ENCODE measurements at regions not wholly inside any gene's neighbourhood (a gene's known extent, or its start where the extent isn't known, plus 50 kb on each side); places are given as distances from the start of the nearest gene placed in this dataset.

DNA sequence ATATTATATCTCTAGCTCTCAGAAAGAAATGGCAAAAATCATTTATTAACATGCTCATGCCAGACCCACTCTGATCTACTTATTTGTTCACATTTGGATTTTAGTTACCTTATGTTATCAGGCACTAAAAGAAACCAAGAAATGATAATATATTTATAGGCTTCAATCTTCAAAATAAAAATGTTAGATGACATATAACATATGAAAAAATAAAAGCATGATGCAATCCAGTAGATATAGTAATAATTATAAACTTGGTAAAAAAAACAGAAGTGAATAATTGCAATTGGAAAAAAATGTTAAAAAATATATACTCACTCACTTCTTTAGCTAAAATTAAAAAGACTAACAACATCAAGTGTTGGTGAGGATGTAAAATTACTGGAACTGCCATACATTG lies 248.3 kb upstream of the VRK2 start:
- H3K4me3 Mint-ChIP-seq (ENCODE audit: unreplicated experiment): no peak overlapping the region
- TF ChIP-seq, protein P1, sequence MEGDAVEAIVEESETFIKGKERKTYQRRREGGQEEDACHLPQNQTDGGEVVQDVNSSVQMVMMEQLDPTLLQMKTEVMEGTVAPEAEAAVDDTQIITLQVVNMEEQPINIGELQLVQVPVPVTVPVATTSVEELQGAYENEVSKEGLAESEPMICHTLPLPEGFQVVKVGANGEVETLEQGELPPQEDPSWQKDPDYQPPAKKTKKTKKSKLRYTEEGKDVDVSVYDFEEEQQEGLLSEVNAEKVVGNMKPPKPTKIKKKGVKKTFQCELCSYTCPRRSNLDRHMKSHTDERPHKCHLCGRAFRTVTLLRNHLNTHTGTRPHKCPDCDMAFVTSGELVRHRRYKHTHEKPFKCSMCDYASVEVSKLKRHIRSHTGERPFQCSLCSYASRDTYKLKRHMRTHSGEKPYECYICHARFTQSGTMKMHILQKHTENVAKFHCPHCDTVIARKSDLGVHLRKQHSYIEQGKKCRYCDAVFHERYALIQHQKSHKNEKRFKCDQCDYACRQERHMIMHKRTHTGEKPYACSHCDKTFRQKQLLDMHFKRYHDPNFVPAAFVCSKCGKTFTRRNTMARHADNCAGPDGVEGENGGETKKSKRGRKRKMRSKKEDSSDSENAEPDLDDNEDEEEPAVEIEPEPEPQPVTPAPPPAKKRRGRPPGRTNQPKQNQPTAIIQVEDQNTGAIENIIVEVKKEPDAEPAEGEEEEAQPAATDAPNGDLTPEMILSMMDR (IDR thresholded peaks at IDR 0.05): no peak
- H3K27me3 Mint-ChIP-seq (ENCODE audit: unreplicated experiment): peaks cover 4% of the 10 kb centered on the region
- no peak for DNase-seq (ENCODE audit: extremely low spot score, unreplicated experiment)
- peaks cover 13% of the 10 kb centered on the region for H3K9me3 Mint-ChIP-seq (ENCODE audit: unreplicated experiment)
- H3K27ac Mint-ChIP-seq (ENCODE audit: unreplicated experiment): no peak overlapping the region
- no peaks in the 10 kb centered on the region for H3K4me1 Mint-ChIP-seq (ENCODE audit: unreplicated experiment)
- H3K36me3 Mint-ChIP-seq (ENCODE audit: unreplicated experiment): no peaks in the 10 kb centered on the region

DNA sequence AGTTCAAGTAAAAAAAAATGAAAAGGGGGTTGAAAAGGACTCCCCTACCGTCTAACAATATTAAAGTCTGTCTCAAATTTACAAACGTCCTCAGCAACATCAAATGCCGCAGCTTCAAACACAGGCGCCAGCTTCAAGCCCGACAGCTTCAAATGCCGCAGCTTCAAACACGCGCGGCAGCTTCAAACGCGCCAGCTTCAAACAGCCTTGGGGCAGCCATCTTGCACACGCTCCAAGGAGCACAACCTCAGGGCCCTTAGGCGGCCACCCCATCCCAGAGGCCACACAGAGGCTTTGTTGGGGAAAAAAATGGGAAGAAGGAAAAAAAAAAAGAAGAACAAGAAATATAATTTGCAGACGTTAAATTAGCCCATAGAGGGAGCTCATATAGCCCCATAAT lies 244.4 kb upstream of the VRK2 start:
- Mint-ChIP-seq H3K9me3 (ENCODE audit: unreplicated experiment) (peaks cover 13% of the 10 kb centered on the region), H3K27me3 (ENCODE audit: unreplicated experiment) (peaks cover 9% of the 10 kb centered on the region), H3K27ac (ENCODE audit: unreplicated experiment) (no peak overlapping the region), H3K4me3 (ENCODE audit: unreplicated experiment) (no peak overlapping the region), H3K4me1 (ENCODE audit: unreplicated experiment) (no peaks in the 10 kb centered on the region), H3K36me3 (ENCODE audit: unreplicated experiment) (no peaks in the 10 kb centered on the region)
- TF ChIP-seq, protein P1 (IDR thresholded peaks at IDR 0.05): no peak
- no peak for DNase-seq (ENCODE audit: extremely low spot score, unreplicated experiment)

DNA sequence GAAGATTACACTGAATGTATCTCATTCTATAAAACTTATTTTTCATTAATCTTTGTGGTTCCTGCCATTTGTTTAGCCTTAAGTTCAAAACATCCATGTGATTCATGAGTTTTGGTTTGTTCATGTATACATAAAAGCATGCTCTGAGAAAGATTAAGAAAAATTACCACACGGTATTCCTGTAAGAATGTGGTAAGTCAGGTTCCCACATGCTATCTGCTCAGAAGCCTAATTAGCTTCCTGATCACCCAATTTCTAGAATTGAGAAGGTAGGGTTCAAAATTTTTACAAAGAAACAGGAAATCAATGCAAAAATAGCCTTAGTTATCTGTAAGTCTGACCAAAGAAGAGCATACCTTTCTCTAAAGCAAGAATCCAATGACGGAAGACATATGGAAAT lies 241.6 kb upstream of the VRK2 start:
- Mint-ChIP-seq H3K27ac (ENCODE audit: unreplicated experiment) (no peak overlapping the region), H3K4me1 (ENCODE audit: unreplicated experiment) (no peaks in the 10 kb centered on the region), H3K36me3 (ENCODE audit: unreplicated experiment) (no peaks in the 10 kb centered on the region), H3K27me3 (ENCODE audit: unreplicated experiment) (peaks cover 17% of the 10 kb centered on the region), H3K4me3 (ENCODE audit: unreplicated experiment) (no peak overlapping the region), H3K9me3 (ENCODE audit: unreplicated experiment) (no peaks in the 10 kb centered on the region)
- TF ChIP-seq, protein P1 (IDR thresholded peaks at IDR 0.05): no peak
- no peak for DNase-seq (ENCODE audit: extremely low spot score, unreplicated experiment)

DNA sequence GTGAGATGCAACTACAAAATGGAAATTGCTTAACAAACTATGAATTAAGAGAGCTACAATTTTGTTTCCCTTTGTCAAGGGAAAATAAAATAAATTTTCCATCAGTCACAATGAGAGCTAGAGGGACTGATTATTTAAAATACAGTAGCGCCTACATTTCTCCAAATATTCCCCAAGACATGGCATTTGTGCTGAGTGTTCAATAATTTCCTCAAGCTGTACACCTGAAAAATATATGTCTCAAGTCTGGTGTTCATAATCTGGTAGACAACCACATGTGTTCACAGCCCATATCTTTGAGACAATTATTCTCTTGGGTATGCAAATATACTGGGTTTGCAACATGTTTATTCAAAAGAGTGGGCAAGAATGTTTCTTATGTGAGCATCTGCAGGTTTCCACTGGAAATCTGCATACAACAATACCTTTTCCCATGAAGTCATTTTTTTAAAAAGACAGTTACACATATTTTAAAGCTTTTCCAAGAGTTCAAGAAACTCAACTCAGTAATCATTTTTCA lies 240.1 kb upstream of the VRK2 start:
- Mint-ChIP-seq H3K27ac (ENCODE audit: unreplicated experiment) (no peak overlapping the region), H3K27me3 (ENCODE audit: unreplicated experiment) (peaks cover 15% of the 10 kb centered on the region), H3K4me3 (ENCODE audit: unreplicated experiment) (no peak overlapping the region), H3K36me3 (ENCODE audit: unreplicated experiment) (no peaks in the 10 kb centered on the region), H3K4me1 (ENCODE audit: unreplicated experiment) (no peaks in the 10 kb centered on the region), H3K9me3 (ENCODE audit: unreplicated experiment) (no peaks in the 10 kb centered on the region)
- TF ChIP-seq, protein P1 (IDR thresholded peaks at IDR 0.05): no peak
- DNase-seq (ENCODE audit: extremely low spot score, unreplicated experiment): no peak

DNA sequence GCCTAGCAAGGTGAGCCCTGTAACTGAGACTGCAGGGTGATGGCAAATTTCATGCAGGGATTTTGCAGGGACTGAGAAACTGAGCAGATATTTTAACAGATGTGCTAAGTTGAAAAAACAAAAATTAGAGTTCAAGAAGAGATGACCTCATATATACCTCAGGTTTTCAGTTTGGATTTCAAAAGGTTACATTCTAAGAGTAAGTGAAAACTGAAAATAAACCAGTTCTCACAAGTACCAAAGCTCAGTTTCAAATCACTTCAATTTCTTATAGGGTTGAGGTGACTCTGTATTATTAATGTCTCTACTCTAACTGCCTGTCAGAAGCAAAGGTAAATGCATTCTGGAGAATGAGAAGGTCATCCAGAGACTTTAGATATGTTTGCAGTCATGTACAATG lies 237.4 kb upstream of the VRK2 start:
- no peaks in the 10 kb centered on the region for H3K9me3 Mint-ChIP-seq (ENCODE audit: unreplicated experiment)
- no peak for DNase-seq (ENCODE audit: extremely low spot score, unreplicated experiment)
- H3K27ac Mint-ChIP-seq (ENCODE audit: unreplicated experiment): no peak overlapping the region
- no peaks in the 10 kb centered on the region for H3K4me1 Mint-ChIP-seq (ENCODE audit: unreplicated experiment)
- no peak overlapping the region for H3K4me3 Mint-ChIP-seq (ENCODE audit: unreplicated experiment)
- TF ChIP-seq, protein P1 (IDR thresholded peaks at IDR 0.05): no peak
- H3K36me3 Mint-ChIP-seq (ENCODE audit: unreplicated experiment): no peaks in the 10 kb centered on the region
- peaks cover 18% of the 10 kb centered on the region for H3K27me3 Mint-ChIP-seq (ENCODE audit: unreplicated experiment)
